ENCODE measurements at regions not wholly inside any gene's neighbourhood (a gene's known extent, or its start where the extent isn't known, plus 50 kb on each side); places are given as distances from the start of the nearest gene placed in this dataset.

GRCh38 chr13:105506463-105506862 is 1029.0 kb downstream of the EFNB2 start:
- TF ChIP-seq HDAC6 (IDR thresholded peaks at IDR 0.05; ENCODE audit: low read depth, low read length) = no peak
- TF ChIP-seq MAFK (IDR thresholded peaks at IDR 0.05; ENCODE audit: low read depth, low read length) = no peak
- TF ChIP-seq GTF2F1 (IDR thresholded peaks at IDR 0.05; ENCODE audit: borderline replicate concordance, low read depth, low read length) = no peak
- no peak for TF ChIP-seq POLR2A (IDR thresholded peaks at IDR 0.05; ENCODE audit: control extremely low read depth in 1 of 2, low read depth in 2 of 2, low read length in 2 of 2)
- no peak for TF ChIP-seq TAF1 (IDR thresholded peaks at IDR 0.05; ENCODE audit: low read depth, low read length)
- no peak for TF ChIP-seq EZH2 (IDR thresholded peaks at IDR 0.05; ENCODE audit: low read depth, low read length, severe bottlenecking)
- no peak for TF ChIP-seq CTCF (IDR thresholded peaks at IDR 0.05; ENCODE audit: control extremely low read depth in 1 of 3, insufficient read depth in 1 of 3, low read depth in 1 of 3, low read length in 3 of 3)
- no peak for TF ChIP-seq SIN3A (conservative IDR thresholded peaks at IDR 0.05 in 1 of 2, IDR thresholded peaks at IDR 0.05 in 1 of 2; ENCODE audit: low read depth in 1 of 2, low read length in 2 of 2)
- TF ChIP-seq USF2 (IDR thresholded peaks at IDR 0.05; ENCODE audit: low read length) = no peak
- no peak for TF ChIP-seq YY1 (IDR thresholded peaks at IDR 0.05; ENCODE audit: low read depth, low read length)
- no peak for TF ChIP-seq BRCA1 (IDR thresholded peaks at IDR 0.05; ENCODE audit: low read depth, low read length)
- no peak for TF ChIP-seq NANOG (IDR thresholded peaks at IDR 0.05; ENCODE audit: insufficient read depth, low read depth, low read length, poor library complexity, severe bottlenecking)
- no peak for TF ChIP-seq CHD2 (IDR thresholded peaks at IDR 0.05; ENCODE audit: low read length)
